Erythroblast (primary cell): ENCODE measurements at regions not wholly inside any gene's neighbourhood (a gene's known extent, or its start where the extent isn't known, plus 50 kb on each side); places are given as distances from the start of the nearest gene placed in this dataset.

Source experiments
- DNase-seq, 2 experiments: peaks; one replicate each; lab custom pipeline; 2025; lab: John Stamatoyannopoulos, UW
- GATA1 ChIP-seq: IDR thresholded peaks from 2 replicates; pipeline ENCODE4 v1.6.1; 2011; ENCODE audit warnings: low read depth, mild to moderate bottlenecking, control low read depth, low read length, moderate library complexity
- POLR2A ChIP-seq: IDR thresholded peaks from 2 replicates; pipeline ENCODE4 v1.6.1; 2011; ENCODE audit warnings: mild to moderate bottlenecking, low read length

GRCh38 chr15:39145854-39146625 lies 434.8 kb upstream of the THBS1 start:
- no peak for DNase-seq
- TF ChIP-seq POLR2A (no peak), GATA1 (no peak)

GRCh38 chr15:39149636-39150150 lies 431.2 kb upstream of the THBS1 start:
- TF ChIP-seq POLR2A (no peak), GATA1 (no peak)
- DNase-seq: no peak

GRCh38 chr15:39151545-39151944 lies 429.3 kb upstream of the THBS1 start:
- TF ChIP-seq POLR2A (no peak), GATA1 (no peak)
- no peak for DNase-seq

DNA sequence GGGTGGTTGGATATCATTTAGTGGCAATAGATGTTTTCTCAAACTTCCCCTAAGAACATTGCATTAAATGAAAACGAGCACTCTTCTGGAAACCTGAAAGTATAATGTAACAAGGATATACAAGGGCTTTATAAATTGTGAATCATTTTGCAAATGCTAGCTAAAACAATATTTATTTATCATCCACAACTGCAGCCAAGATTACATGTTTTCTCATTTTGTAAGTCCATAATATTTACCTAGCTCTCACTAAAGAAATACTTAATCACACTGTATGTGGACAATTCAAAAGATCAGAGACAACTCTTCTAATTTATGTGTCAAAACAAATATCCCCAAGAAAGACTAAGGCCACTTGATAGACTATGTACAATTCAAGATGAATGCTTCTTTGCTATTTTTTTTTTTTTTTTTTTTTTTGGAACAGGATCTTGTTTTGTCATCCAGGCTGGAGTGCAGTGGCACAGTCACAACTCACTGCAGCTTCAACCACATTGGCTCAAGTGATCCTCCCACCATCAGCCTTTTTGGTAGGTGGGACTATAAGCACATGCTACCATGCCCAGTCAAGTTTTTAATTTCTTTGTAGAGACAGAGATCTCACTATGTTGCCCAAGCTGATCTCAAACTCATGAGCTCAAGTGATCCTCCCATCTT lies 427.7 kb upstream of the THBS1 start:
- TF ChIP-seq GATA1 (no peak), POLR2A (no peak)

GRCh38 chr15:39153716-39154115 lies 427.2 kb upstream of the THBS1 start:
- TF ChIP-seq POLR2A (no peak), GATA1 (no peak)
- no peak for DNase-seq

More for the DNA sequence above, 427.7 kb upstream of the THBS1 start:
- DNase-seq: no peak

- no peak for TF ChIP-seq GATA1
- no peak for TF ChIP-seq POLR2A
- DNase-seq: no peak
These were observed 426.6 kb upstream of the THBS1 start for GRCh38 chr15:39154227-39154638.

GRCh38 chr15:39154776-39155175 lies 426.1 kb upstream of the THBS1 start:
- TF ChIP-seq GATA1 (no peak), POLR2A (no peak)
- no peak for DNase-seq

- DNase-seq: no peak
- no peak for TF ChIP-seq GATA1
- TF ChIP-seq POLR2A: no peak
These were observed 424.7 kb upstream of the THBS1 start for GRCh38 chr15:39156166-39156565.

GRCh38 chr15:39156646-39157250 lies 424.1 kb upstream of the THBS1 start:
- no peak for DNase-seq

DNA sequence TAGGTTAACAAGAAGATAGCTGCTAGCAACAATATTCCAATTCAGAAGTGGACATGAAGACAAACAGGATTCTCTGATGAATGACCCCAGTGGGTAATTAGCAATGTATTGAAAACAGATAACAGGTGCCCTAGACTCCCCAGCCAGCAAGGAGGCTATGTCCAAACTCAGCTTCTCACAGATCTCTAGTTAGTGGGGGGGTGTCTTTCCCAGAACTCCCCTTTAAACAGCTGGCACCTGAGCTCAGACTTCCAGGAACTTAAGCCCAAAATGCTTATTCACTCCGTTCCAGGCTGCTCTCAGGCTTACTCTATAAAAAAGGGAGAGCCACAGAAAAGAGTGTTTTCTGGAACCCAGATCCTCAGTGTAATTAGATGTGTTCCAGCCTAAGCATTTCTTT lies 423.0 kb upstream of the THBS1 start:
- TF ChIP-seq POLR2A (no peak), GATA1 (no peak)
- no peak for DNase-seq

More at GRCh38 chr15:39156646-39157250, 424.1 kb upstream of the THBS1 start:
- TF ChIP-seq POLR2A: no peak
- TF ChIP-seq GATA1: no peak

GRCh38 chr15:39159833-39160232 lies 421.0 kb upstream of the THBS1 start:
- DNase-seq: no peak
- no peak for TF ChIP-seq POLR2A
- no peak for TF ChIP-seq GATA1

DNA sequence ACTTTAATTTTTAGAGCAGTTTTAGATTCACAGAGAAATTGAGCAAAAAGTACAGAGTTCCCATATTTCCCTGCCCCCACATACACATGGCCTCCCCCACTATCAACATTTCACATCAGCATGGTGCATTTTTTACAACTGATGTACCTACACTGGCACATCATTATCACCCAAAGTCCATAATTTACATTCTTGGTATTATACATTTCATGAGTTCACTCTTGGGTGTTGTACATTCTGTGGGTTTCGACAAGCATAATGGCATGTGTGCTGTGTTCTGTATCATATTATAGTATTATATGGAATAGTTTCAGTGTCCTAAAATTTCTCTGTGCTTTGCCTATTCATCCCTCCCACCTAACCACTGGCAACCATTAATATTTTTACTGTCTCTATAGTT lies 419.8 kb upstream of the THBS1 start:
- no peak for DNase-seq
- TF ChIP-seq GATA1: no peak
- TF ChIP-seq POLR2A: no peak

DNA sequence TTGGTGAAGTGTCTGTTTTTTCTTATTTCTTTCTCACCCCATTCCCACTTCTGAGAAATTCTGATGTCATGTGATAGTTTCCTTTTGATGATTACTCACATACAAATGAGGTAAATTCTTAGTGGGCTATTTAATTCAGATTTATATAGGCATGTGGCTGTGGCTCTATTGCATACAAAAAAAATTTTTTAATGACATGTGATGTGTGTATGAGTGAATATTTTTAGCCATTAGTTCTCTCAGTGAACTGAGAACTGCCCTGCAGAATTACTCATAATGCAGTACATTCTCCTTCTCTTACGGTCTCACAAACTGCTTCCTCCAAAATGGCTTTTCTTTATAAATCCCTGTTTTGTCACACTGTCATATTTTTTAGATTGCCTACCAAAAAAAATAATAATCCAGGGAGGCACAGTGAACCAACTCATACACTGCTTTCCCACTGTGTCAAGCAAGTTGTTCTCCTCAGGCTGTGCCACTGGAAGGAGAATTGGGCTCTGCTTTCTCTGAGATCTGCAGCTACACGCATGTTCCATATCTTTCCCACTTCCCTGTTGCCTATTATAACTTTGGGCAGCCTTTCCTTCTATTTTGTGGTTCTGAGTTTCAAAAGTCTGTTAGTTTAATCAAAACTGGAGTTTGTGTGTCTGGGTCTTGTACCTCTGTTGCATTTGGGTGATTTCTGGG lies 415.7 kb upstream of the THBS1 start:
- TF ChIP-seq POLR2A (no peak), GATA1 (no peak)
- no peak for DNase-seq
